Endothelial cell (in vitro differentiated cells): ENCODE measurements at regions not wholly inside any gene's neighbourhood (a gene's known extent, or its start where the extent isn't known, plus 50 kb on each side); places are given as distances from the start of the nearest gene placed in this dataset.

Source experiments
- DNase-seq: peaks from one replicate; pipeline ENCODE4 v3.0.0; 2021; ENCODE audit warnings: low spot score
- H3K27ac Mint-ChIP-seq: one replicate; pipeline ENCODE4 v1.8.0; 2021; ENCODE audit warnings: mixed read lengths, inconsistent platforms; ENCODE audit not compliant: unreplicated experiment
- H3K27me3 Mint-ChIP-seq: one replicate; pipeline ENCODE4 v1.8.0; 2021; ENCODE audit warnings: mild to moderate bottlenecking, moderate library complexity, mixed read lengths, inconsistent platforms; ENCODE audit not compliant: unreplicated experiment
- H3K36me3 Mint-ChIP-seq: one replicate; pipeline ENCODE4 v1.8.0; 2021; ENCODE audit warnings: mild to moderate bottlenecking, low read depth, mixed read lengths, inconsistent platforms; ENCODE audit not compliant: unreplicated experiment
- H3K4me1 Mint-ChIP-seq: one replicate; pipeline ENCODE4 v1.8.0; 2021; ENCODE audit warnings: mild to moderate bottlenecking, mixed read lengths, inconsistent platforms; ENCODE audit not compliant: unreplicated experiment
- H3K4me3 Mint-ChIP-seq: one replicate; pipeline ENCODE4 v1.8.0; 2021; ENCODE audit warnings: mild to moderate bottlenecking, mixed read lengths, inconsistent platforms; ENCODE audit not compliant: unreplicated experiment
- H3K9me3 Mint-ChIP-seq: one replicate; pipeline ENCODE4 v1.8.0; 2021; ENCODE audit warnings: mixed read lengths, inconsistent platforms; ENCODE audit not compliant: unreplicated experiment
- TF ChIP-seq, protein P1 (sequence below): fragments of 200-600 bp; sonication (generic); IDR thresholded peaks from one replicate; pipeline ENCODE4 v1.5.0; 2021; ENCODE audit warnings: antibody characterized with exemption; ENCODE audit not compliant: unreplicated experiment

GRCh38 chr6:25169553-25169952 is 109.6 kb upstream of the CARMIL1 start:
- Mint-ChIP-seq H3K4me1 (no peaks in the 10 kb centered on the region), H3K27ac (no peak overlapping the region), H3K4me3 (no peak overlapping the region), H3K9me3 (no peaks in the 10 kb centered on the region), H3K36me3 (no peaks in the 10 kb centered on the region), H3K27me3 (peaks cover 3% of the 10 kb centered on the region)
- TF ChIP-seq, protein P1, sequence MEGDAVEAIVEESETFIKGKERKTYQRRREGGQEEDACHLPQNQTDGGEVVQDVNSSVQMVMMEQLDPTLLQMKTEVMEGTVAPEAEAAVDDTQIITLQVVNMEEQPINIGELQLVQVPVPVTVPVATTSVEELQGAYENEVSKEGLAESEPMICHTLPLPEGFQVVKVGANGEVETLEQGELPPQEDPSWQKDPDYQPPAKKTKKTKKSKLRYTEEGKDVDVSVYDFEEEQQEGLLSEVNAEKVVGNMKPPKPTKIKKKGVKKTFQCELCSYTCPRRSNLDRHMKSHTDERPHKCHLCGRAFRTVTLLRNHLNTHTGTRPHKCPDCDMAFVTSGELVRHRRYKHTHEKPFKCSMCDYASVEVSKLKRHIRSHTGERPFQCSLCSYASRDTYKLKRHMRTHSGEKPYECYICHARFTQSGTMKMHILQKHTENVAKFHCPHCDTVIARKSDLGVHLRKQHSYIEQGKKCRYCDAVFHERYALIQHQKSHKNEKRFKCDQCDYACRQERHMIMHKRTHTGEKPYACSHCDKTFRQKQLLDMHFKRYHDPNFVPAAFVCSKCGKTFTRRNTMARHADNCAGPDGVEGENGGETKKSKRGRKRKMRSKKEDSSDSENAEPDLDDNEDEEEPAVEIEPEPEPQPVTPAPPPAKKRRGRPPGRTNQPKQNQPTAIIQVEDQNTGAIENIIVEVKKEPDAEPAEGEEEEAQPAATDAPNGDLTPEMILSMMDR: no peak
- DNase-seq: no peak

- Mint-ChIP-seq H3K9me3 (no peaks in the 10 kb centered on the region), H3K4me1 (no peaks in the 10 kb centered on the region), H3K4me3 (no peak overlapping the region), H3K27ac (no peak overlapping the region), H3K27me3 (peaks cover 3% of the 10 kb centered on the region), H3K36me3 (no peaks in the 10 kb centered on the region)
- TF ChIP-seq, protein P1: no peak
- DNase-seq: no peak
Measured at GRCh38 chr6:25169961-25170360, 109.2 kb upstream of the CARMIL1 start.

- Mint-ChIP-seq H3K27me3 (peaks cover 3% of the 10 kb centered on the region), H3K27ac (no peak overlapping the region), H3K4me1 (peaks cover 1% of the 10 kb centered on the region), H3K4me3 (no peak overlapping the region), H3K36me3 (no peaks in the 10 kb centered on the region), H3K9me3 (no peaks in the 10 kb centered on the region)
- DNase-seq: no peak
- TF ChIP-seq, protein P1: no peak
Measured at GRCh38 chr6:25170640-25171039, 108.5 kb upstream of the CARMIL1 start.

DNA sequence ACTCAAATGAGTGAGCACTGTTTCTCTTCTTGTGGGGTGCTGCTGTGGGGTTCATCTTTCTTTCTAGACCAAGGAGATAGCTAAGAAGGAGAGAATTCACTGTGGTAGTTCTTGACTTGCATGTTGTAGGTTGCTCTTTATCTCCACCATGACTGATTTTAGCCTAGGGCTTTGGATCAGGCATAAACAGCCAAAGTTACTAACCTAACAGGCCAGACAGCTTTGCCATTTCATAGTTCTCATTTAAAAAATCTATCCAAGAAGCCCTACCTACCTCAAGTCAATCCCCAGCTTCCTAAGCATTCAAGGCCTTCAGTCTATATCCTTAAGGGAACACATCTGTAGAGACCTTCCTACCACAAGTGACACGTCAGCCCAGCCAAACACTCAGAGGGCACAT is 107.9 kb upstream of the CARMIL1 start:
- Mint-ChIP-seq H3K4me3 (no peak overlapping the region), H3K27me3 (peaks cover 3% of the 10 kb centered on the region), H3K27ac (no peak overlapping the region), H3K9me3 (no peaks in the 10 kb centered on the region), H3K4me1 (peaks cover 8% of the 10 kb centered on the region), H3K36me3 (no peaks in the 10 kb centered on the region)
- TF ChIP-seq, protein P1: no peak
- no peak for DNase-seq

DNA sequence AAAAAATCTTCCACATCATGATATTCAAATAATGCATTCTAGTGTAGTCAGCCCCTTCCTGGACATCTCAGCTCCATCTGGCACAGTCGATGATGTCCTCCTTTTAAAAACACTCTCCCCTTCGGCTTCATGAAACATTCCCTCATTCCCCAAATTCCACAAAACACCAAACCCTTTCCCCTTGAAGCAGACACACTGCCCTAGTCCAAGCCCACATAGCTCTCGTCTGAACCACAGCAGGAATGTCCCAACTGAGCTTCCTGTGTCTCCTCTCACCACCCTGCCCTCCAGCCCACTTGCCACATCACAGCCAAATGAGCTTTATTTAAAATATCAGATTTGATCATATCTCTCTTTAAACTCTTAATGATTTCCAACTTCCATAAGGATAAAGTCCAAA is 106.4 kb upstream of the CARMIL1 start:
- TF ChIP-seq, protein P1: no peak
- Mint-ChIP-seq H3K36me3 (no peaks in the 10 kb centered on the region), H3K27ac (no peak overlapping the region), H3K27me3 (peaks cover 3% of the 10 kb centered on the region), H3K4me1 (peaks cover 8% of the 10 kb centered on the region), H3K9me3 (no peaks in the 10 kb centered on the region), H3K4me3 (no peak overlapping the region)
- DNase-seq: no peak
